HepG2 (cell line): ENCODE measurements at regions not wholly inside any gene's neighbourhood (a gene's known extent, or its start where the extent isn't known, plus 50 kb on each side); places are given as distances from the start of the nearest gene placed in this dataset.
A peak's percentile ranks its signal among the peaks of the same experiment; 100 is the strongest.

Experiments used
- ATAC-seq: fragments of 200-7000 bp; cut with Tn5 transposase; 3 replicates; pipeline ENCODE4 v1.9.1; 2020; ENCODE audit warnings: mild to moderate bottlenecking, moderate library complexity
- BruUV-seq: library from RNA; stranded (reverse); fragments of 400-500 nt; replicated peaks from 2 replicates; lab custom pipeline; 2021; lab: Mats Ljungman, UMichigan
- CTCF ChIA-PET: fragments of 300-600 bp; formaldehyde crosslinking; extraction: SDS; loops from one replicate; lab custom pipeline; 2021; ENCODE audit warnings: low total read pairs, inconsistent platforms, low intra/inter-chr PET ratio; lab: Yijun Ruan, JAX
- POLR2A ChIA-PET: fragments of 350-600 bp; sonication (Branson Sonifier 250); formaldehyde crosslinking; loops from one replicate; lab custom pipeline; 2020; ENCODE audit warnings: antibody characterized with exemption, inconsistent platforms; lab: Yijun Ruan, JAX
- DNase-seq: peaks from one replicate; pipeline ENCODE4 v3.0.0-alpha.2; 2015; ENCODE audit warnings: low spot score
- FAIRE-seq: peaks from 3 replicates; lab custom pipeline; 2011; peaks lifted over from hg19 to GRCh38; lab: Jason Lieb, UNC
- H2AFZ ChIP-seq: one replicate; pipeline ENCODE4 v1.6.1; 2011; ENCODE audit warnings: low read length, inconsistent platforms
- H3K27ac ChIP-seq: fragments of 300-600 bp; 3 replicates; pipeline ENCODE4 v1.8.0; 2011; ENCODE audit warnings: mixed run types, mild to moderate bottlenecking, mixed read lengths, low read length, inconsistent platforms; ENCODE audit not compliant: insufficient read depth; ENCODE audit errors: extremely low read length
- H3K27me3 ChIP-seq, 2 experiments: fragments of 200-600 bp in 1 of 2; 2 replicates in 1 of 2; 3 replicates in 1 of 2; pipeline versions ENCODE4 v1.6.0 to v1.8.0; 2011; ENCODE audit warnings: low read length in 2 of 2, mild to moderate bottlenecking in 2 of 2, moderate library complexity in 2 of 2, inconsistent platforms in 1 of 2; ENCODE audit not compliant: insufficient read depth in 2 of 2, control insufficient read depth in 1 of 2
- H3K36me3 ChIP-seq, 2 experiments: fragments of 200-600 bp in 1 of 2; replicated peaks in 1 of 2; 2 replicates in 1 of 2; 3 replicates in 1 of 2; pipeline versions ENCODE4 v1.5.1 to v1.8.0; 2011; ENCODE audit warnings: low read length in 2 of 2, inconsistent platforms in 1 of 2; ENCODE audit not compliant: insufficient read depth in 2 of 2, control insufficient read depth in 1 of 2
- H3K4me1 ChIP-seq: 2 replicates; pipeline ENCODE4 v1.5.1; 2012; ENCODE audit warnings: low read length, inconsistent platforms; ENCODE audit not compliant: insufficient read depth
- H3K4me2 ChIP-seq: 2 replicates; pipeline ENCODE4 v1.6.0; 2011; ENCODE audit warnings: low read depth, low read length, inconsistent platforms
- H3K4me3 ChIP-seq, 3 experiments: fragments of 200-600 bp in 1 of 3; sonication (generic), shearing (Covaris generic) in 1 of 3; replicated peaks in 1 of 3; 2 replicates each; pipeline ENCODE4 v1.5.1; 2011 to 2016; ENCODE audit warnings: low read length in 3 of 3, inconsistent platforms in 2 of 3, low read depth in 2 of 3, mild to moderate bottlenecking in 2 of 3, control low read depth in 1 of 3, mixed read lengths in 1 of 3; ENCODE audit not compliant: insufficient read depth in 1 of 3
- H3K79me2 ChIP-seq: one replicate; pipeline ENCODE4 v1.6.1; 2011; ENCODE audit warnings: low read length, inconsistent platforms; ENCODE audit not compliant: insufficient read depth
- H3K9ac ChIP-seq: 2 replicates; pipeline ENCODE4 v1.6.0; 2011; ENCODE audit warnings: mild to moderate bottlenecking, low read depth, low read length, inconsistent platforms; ENCODE audit not compliant: insufficient read depth
- H3K9me3 ChIP-seq: 2 replicates; pipeline ENCODE4 v1.5.1; 2012; ENCODE audit warnings: mild to moderate bottlenecking, low read length
- H4K20me1 ChIP-seq: 2 replicates; pipeline ENCODE4 v1.6.0; 2011; ENCODE audit warnings: inconsistent platforms, mild to moderate bottlenecking, low read length, moderate library complexity; ENCODE audit not compliant: insufficient read depth
- KDM5B ChIP-seq: sonication (generic); formaldehyde crosslinking; IDR thresholded peaks from 2 replicates; pipeline ENCODE4 v1.4.0; 2020; ENCODE audit warnings: missing genetic modification reagents, mild to moderate bottlenecking, borderline replicate concordance
- NFRKB ChIP-seq: fragments of 450-650 bp; IDR thresholded peaks from 2 replicates; pipeline ENCODE4 v1.6.1; 2017
- RXRA ChIP-seq: sonication (generic); formaldehyde crosslinking; IDR thresholded peaks from 2 replicates; pipeline ENCODE4 v1.5.1; 2020; ENCODE audit warnings: missing genetic modification reagents
- SRF ChIP-seq: IDR thresholded peaks from 2 replicates; pipeline ENCODE4 v1.6.1; 2011; ENCODE audit warnings: mild to moderate bottlenecking, low read depth, low read length, moderate library complexity
- STAG1 ChIP-seq: sonication (generic); formaldehyde crosslinking; IDR thresholded peaks from 2 replicates; pipeline ENCODE4 v1.4.0; 2020; ENCODE audit warnings: missing genetic modification reagents
- TGIF2 ChIP-seq: IDR thresholded peaks from 2 replicates; pipeline ENCODE4 v1.6.1; 2016; ENCODE audit warnings: control low read depth, missing compliant biosample characterization
- ZNF101 ChIP-seq: sonication (generic); formaldehyde crosslinking; IDR thresholded peaks from 2 replicates; pipeline ENCODE4 v1.4.0; 2020; ENCODE audit warnings: mild to moderate bottlenecking, low read depth, missing genetic modification reagents, borderline replicate concordance
- ZNF12 ChIP-seq: sonication (generic); formaldehyde crosslinking; IDR thresholded peaks from 2 replicates; pipeline ENCODE4 v1.5.0; 2020; ENCODE audit warnings: missing genetic modification reagents
- WGBS: methylation state at CpG from one replicate; pipeline ENCODE4 v1.1.6; 2017; ENCODE audit warnings: low lambda C conversion rate; 5-methylcytosine and 5-hydroxymethylcytosine counted together
- in situ Hi-C: cut with HindIII; loops from 2 replicates; pipeline ENCODE4 v1.10.0; 2017; ENCODE audit warnings: low pct_unique_long_range_greater_than_20kb; ENCODE audit not compliant: extremely low pct_ligation_motif_present
- intact Hi-C: fragments of 100-400 bp; cut with micrococcal nuclease; formaldehyde crosslinking; loops from one replicate; pipeline ENCODE4 v1.10.0; 2022; ENCODE audit not compliant: unreplicated experiment
- TF ChIP-seq, protein P1 (sequence below): sonication (generic); formaldehyde crosslinking; IDR thresholded peaks from 2 replicates; pipeline ENCODE4 v1.5.0; 2020; ENCODE audit warnings: missing genetic modification reagents, mild to moderate bottlenecking, borderline replicate concordance
- TF ChIP-seq, protein P2 (sequence below): IDR thresholded peaks from 2 replicates; pipeline ENCODE4 v1.6.1; 2016; ENCODE audit warnings: missing compliant biosample characterization, missing genetic modification reagents, borderline replicate concordance
- TF ChIP-seq, protein P3 (sequence below): sonication (generic); formaldehyde crosslinking; IDR thresholded peaks from 2 replicates; pipeline ENCODE4 v1.5.1; 2020; ENCODE audit warnings: missing genetic modification reagents, mild to moderate bottlenecking, borderline replicate concordance
- TF ChIP-seq, protein P4 (sequence below): IDR thresholded peaks from 2 replicates; pipeline ENCODE4 v1.6.1; 2012; ENCODE audit warnings: inconsistent platforms
- TF ChIP-seq, protein P5 (sequence below): fragments of 450-650 bp; IDR thresholded peaks from 2 replicates; pipeline ENCODE4 v1.6.1; 2016

DNA sequence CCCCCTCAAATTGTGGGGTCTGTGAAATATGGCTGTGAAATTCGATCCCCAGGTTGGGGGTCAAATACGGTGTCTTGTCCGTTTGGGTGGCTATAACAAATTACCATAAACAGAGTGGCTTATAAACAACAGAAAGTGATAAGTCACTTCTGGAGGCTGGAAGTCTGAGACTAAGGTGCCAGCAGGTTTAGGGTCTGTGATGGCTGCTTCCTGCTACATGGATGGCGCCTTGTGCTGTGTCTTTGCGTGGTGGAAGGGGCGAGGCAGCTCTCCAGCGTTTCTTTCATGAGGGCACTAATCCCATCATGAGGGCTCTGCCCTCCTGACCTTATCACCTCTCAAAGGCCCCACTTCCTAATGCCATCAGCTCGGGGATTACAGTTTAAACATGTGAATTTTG is 120.0 kb downstream of the IRF8 start:
- BruUV-seq: no TSS peak
- peaks cover 0 to 6% of the 10 kb centered on the region in 2 experiments; a peak in 1 of 5 replicates for H3K27me3 ChIP-seq
- 31% methylated on average over 8 of the region's 8 CpGs for WGBS
- DNase-seq: no peak
- TF ChIP-seq ZNF101 (CRISPR knock-in tag) (no peak), TGIF2 (CRISPR knock-in tag) (no peak), KDM5B (CRISPR knock-in tag) (no peak), ZNF12 (CRISPR knock-in tag) (no peak)
- TF ChIP-seq, protein P1, sequence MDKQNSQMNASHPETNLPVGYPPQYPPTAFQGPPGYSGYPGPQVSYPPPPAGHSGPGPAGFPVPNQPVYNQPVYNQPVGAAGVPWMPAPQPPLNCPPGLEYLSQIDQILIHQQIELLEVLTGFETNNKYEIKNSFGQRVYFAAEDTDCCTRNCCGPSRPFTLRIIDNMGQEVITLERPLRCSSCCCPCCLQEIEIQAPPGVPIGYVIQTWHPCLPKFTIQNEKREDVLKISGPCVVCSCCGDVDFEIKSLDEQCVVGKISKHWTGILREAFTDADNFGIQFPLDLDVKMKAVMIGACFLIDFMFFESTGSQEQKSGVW (CRISPR knock-in tag): no peak
- in situ Hi-C loops (loop anchor here (5.0 kb wide), 1 partner anchor 197 kb away; no protein-coding TSS in a partner anchor), intact Hi-C loops (no loop called here)
- H3K4me3 ChIP-seq: no peak overlapping the region
- H3K27ac ChIP-seq: no peak overlapping the region
- no peaks in the 10 kb centered on the region for H3K36me3 ChIP-seq
- POLR2A ChIA-PET: no interaction called here
- no peak overlapping the region for H2AFZ ChIP-seq
- H3K9me3 ChIP-seq: peaks cover 12% of the 10 kb centered on the region
- no peak for FAIRE-seq
- no peaks in the 10 kb centered on the region; the same call in 1 of the 2 replicates for H4K20me1 ChIP-seq
- no peak for ATAC-seq
- no peak overlapping the region for H3K9ac ChIP-seq
- no peaks in the 10 kb centered on the region for H3K4me1 ChIP-seq
- CTCF ChIA-PET: interaction anchor here (1.2 kb wide), 1 partner anchor 198 kb away, joined by 4 read pairs; no protein-coding TSS in a partner anchor
- no peak overlapping the region for H3K4me2 ChIP-seq
- no peaks in the 10 kb centered on the region for H3K79me2 ChIP-seq

DNA sequence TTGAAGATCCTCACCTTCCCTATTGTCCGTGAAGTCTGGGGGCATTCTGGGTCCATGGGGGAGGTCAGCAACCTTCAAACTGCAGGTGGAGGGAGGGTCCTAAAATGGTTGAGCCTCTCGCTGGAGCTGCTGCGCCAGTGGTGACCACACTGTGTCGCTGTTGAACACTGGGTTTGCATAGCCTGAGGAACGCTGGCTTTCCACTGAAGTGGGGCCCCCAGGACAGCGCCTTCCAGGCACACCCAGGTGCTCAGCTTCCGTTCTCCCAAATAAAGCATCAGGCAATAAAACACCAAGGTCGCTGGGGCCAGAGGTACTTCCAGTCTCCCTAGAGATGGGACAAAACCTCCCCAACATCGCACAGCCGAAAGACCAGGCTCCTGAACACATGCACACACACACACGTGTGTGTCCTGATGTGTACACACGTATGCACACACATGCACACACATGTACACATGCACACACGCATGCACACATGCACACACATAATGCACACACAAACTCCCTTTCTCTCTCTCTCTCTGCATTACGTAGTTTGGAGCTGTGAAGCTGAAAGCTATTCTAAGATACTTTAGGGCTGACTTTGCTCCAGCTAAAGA is 120.6 kb downstream of the IRF8 start:
- H2AFZ ChIP-seq: no peak overlapping the region
- H3K4me2 ChIP-seq: no peak overlapping the region
- WGBS: 35% methylated on average over 11 of the region's 14 CpGs
- H3K4me1 ChIP-seq: no peaks in the 10 kb centered on the region
- ChIA-PET CTCF (interaction anchor here (1.2 kb wide), 1 partner anchor 198 kb away, joined by 4 read pairs; no protein-coding TSS in a partner anchor), POLR2A (no interaction called here)
- H3K79me2 ChIP-seq: no peaks in the 10 kb centered on the region
- H3K4me3 ChIP-seq: no peak overlapping the region
- FAIRE-seq (no peak), ATAC-seq (no peak), DNase-seq (no peak)
- no peaks in the 10 kb centered on the region; the same call in 1 of the 2 replicates for H4K20me1 ChIP-seq
- BruUV-seq: no TSS peak
- H3K9ac ChIP-seq: no peak overlapping the region
- in situ Hi-C loops (loop anchor here (5.0 kb wide), 1 partner anchor 197 kb away; no protein-coding TSS in a partner anchor), intact Hi-C loops (no loop called here)
- H3K27ac ChIP-seq: no peak overlapping the region
- H3K36me3 ChIP-seq: no peaks in the 10 kb centered on the region
- H3K27me3 ChIP-seq: peaks cover 0 to 6% of the 10 kb centered on the region in 2 experiments; a peak in 1 of 5 replicates
- peaks cover 16% of the 10 kb centered on the region for H3K9me3 ChIP-seq
- TF ChIP-seq NFRKB: no peak
- TF ChIP-seq, protein P2, sequence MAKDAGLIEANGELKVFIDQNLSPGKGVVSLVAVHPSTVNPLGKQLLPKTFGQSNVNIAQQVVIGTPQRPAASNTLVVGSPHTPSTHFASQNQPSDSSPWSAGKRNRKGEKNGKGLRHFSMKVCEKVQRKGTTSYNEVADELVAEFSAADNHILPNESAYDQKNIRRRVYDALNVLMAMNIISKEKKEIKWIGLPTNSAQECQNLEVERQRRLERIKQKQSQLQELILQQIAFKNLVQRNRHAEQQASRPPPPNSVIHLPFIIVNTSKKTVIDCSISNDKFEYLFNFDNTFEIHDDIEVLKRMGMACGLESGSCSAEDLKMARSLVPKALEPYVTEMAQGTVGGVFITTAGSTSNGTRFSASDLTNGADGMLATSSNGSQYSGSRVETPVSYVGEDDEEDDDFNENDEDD: no peak
- no peak for TF ChIP-seq RXRA
- TF ChIP-seq, protein P3, sequence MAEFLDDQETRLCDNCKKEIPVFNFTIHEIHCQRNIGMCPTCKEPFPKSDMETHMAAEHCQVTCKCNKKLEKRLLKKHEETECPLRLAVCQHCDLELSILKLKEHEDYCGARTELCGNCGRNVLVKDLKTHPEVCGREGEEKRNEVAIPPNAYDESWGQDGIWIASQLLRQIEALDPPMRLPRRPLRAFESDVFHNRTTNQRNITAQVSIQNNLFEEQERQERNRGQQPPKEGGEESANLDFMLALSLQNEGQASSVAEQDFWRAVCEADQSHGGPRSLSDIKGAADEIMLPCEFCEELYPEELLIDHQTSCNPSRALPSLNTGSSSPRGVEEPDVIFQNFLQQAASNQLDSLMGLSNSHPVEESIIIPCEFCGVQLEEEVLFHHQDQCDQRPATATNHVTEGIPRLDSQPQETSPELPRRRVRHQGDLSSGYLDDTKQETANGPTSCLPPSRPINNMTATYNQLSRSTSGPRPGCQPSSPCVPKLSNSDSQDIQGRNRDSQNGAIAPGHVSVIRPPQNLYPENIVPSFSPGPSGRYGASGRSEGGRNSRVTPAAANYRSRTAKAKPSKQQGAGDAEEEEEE (CRISPR knock-in tag): no peak
- TF ChIP-seq, protein P4, sequence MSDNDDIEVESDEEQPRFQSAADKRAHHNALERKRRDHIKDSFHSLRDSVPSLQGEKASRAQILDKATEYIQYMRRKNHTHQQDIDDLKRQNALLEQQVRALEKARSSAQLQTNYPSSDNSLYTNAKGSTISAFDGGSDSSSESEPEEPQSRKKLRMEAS: no peak
- TF ChIP-seq SRF: no peak
- TF ChIP-seq, protein P5, sequence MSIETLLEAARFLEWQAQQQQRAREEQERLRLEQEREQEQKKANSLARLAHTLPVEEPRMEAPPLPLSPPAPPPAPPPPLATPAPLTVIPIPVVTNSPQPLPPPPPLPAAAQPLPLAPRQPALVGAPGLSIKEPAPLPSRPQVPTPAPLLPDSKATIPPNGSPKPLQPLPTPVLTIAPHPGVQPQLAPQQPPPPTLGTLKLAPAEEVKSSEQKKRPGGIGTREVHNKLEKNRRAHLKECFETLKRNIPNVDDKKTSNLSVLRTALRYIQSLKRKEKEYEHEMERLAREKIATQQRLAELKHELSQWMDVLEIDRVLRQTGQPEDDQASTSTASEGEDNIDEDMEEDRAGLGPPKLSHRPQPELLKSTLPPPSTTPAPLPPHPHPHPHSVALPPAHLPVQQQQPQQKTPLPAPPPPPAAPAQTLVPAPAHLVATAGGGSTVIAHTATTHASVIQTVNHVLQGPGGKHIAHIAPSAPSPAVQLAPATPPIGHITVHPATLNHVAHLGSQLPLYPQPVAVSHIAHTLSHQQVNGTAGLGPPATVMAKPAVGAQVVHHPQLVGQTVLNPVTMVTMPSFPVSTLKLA: peak; percentile 89
- TF ChIP-seq STAG1 (CRISPR knock-in tag): no peak
